Panc1 (cell line): ENCODE measurements at regions not wholly inside any gene's neighbourhood (a gene's known extent, or its start where the extent isn't known, plus 50 kb on each side); places are given as distances from the start of the nearest gene placed in this dataset.

ENCODE experiments used
- ATAC-seq: fragments of 200-7000 bp; cut with Tn5 transposase; 2 replicates; pipeline ENCODE4 v1.9.1; 2020; ENCODE audit warnings: mild to moderate bottlenecking, moderate library complexity
- BruUV-seq: library from RNA; stranded (reverse); fragments of 400-500 nt; replicated peaks from 2 replicates; lab custom pipeline; 2021; lab: Mats Ljungman, UMichigan
- CTCF ChIA-PET: fragments of 300-600 bp; sonication (Branson Sonifier 250); formaldehyde crosslinking; loops from one replicate; lab custom pipeline; 2022; ENCODE audit warnings: antibody characterized with exemption; lab: Charles Lee
- POLR2A ChIA-PET: fragments of 300-600 bp; sonication (Branson Sonifier 250); formaldehyde crosslinking; loops from one replicate; lab custom pipeline; 2022; ENCODE audit warnings: antibody characterized with exemption; lab: Charles Lee
- DNase-seq: peaks from one replicate; pipeline ENCODE4 v3.0.0-alpha.2; 2010; ENCODE audit warnings: low read depth, low spot score
- H3K27ac ChIP-seq: 2 replicates; pipeline ENCODE4 v1.5.1; 2011; ENCODE audit warnings: mild to moderate bottlenecking, low read length, inconsistent platforms
- H3K27me3 ChIP-seq: fragments of 200-500 bp; sonication (Bioruptor generic); 2 replicates; pipeline ENCODE4 v1.6.0; 2014; ENCODE audit warnings: low read length, inconsistent platforms; ENCODE audit not compliant: control insufficient read depth, insufficient read depth
- H3K36me3 ChIP-seq: fragments of 200-500 bp; sonication (Bioruptor generic); 2 replicates; pipeline ENCODE4 v1.5.1; 2014; ENCODE audit warnings: inconsistent platforms, mild to moderate bottlenecking, low read length, moderate library complexity; ENCODE audit not compliant: control insufficient read depth, insufficient read depth
- H3K4me1 ChIP-seq: 2 replicates; pipeline ENCODE4 v1.5.1; 2011; ENCODE audit warnings: inconsistent platforms, mild to moderate bottlenecking, low read length, moderate library complexity; ENCODE audit not compliant: control insufficient read depth, insufficient read depth
- H3K4me3 ChIP-seq, 2 experiments: 2 replicates each; pipeline ENCODE4 v1.5.1; 2011 to 2012; ENCODE audit warnings: low read depth in 2 of 2, low read length in 2 of 2, mild to moderate bottlenecking in 2 of 2, inconsistent platforms in 1 of 2, moderate library complexity in 1 of 2
- H3K9me3 ChIP-seq: fragments of 200-500 bp; sonication (Bioruptor generic); 2 replicates; pipeline ENCODE4 v1.5.1; 2014; ENCODE audit warnings: low read depth, mild to moderate bottlenecking, inconsistent platforms, low read length, moderate library complexity; ENCODE audit not compliant: control insufficient read depth, insufficient read depth
- CTCF ChIP-seq: fragments of 450-650 bp; IDR thresholded peaks from 2 replicates; pipeline ENCODE4 v1.5.1; 2017; ENCODE audit warnings: mild to moderate bottlenecking
- POLR2AphosphoS5 ChIP-seq: IDR thresholded peaks from 2 replicates; pipeline ENCODE4 v1.6.1; 2012; ENCODE audit warnings: mild to moderate bottlenecking, low read depth, low read length, moderate library complexity
- REST ChIP-seq, 2 experiments: IDR thresholded peaks; 2 replicates each; pipeline ENCODE4 v1.6.1; 2011 to 2012; ENCODE audit warnings: low read depth in 2 of 2, control low read depth in 1 of 2, low read length in 1 of 2, mild to moderate bottlenecking in 1 of 2, moderate library complexity in 1 of 2; ENCODE audit not compliant: insufficient read depth in 1 of 2
- SIN3A ChIP-seq: IDR thresholded peaks from 2 replicates; pipeline ENCODE4 v1.6.1; 2012; ENCODE audit warnings: low read depth, mild to moderate bottlenecking, low read length, moderate library complexity, borderline replicate concordance; ENCODE audit not compliant: insufficient read depth
- TCF7L2 ChIP-seq: IDR thresholded peaks from 2 replicates; pipeline ENCODE4 v1.6.1; 2011; ENCODE audit warnings: mild to moderate bottlenecking, low read depth, low read length, inconsistent platforms
- in situ Hi-C: cut with HindIII; loops from 2 replicates; pipeline ENCODE4 v1.10.0; 2016; ENCODE audit warnings: low sequenced_read_pairs, low pct_unique_long_range_greater_than_20kb
- intact Hi-C: fragments of 100-400 bp; cut with micrococcal nuclease; formaldehyde crosslinking; loops from one replicate; pipeline ENCODE4 v1.10.0; 2022; ENCODE audit not compliant: unreplicated experiment

- TF ChIP-seq SIN3A, result no peak
- no peak for TF ChIP-seq REST (IDR thresholded peaks at IDR 0.05; ENCODE audit: insufficient read depth in 1 of 2, low read depth in 2 of 2, low read length in 1 of 2)
- no peak for TF ChIP-seq TCF7L2
- no peak for TF ChIP-seq POLR2AphosphoS5
- TF ChIP-seq CTCF, result no peak
- in situ Hi-C loops, result no loop called here
- no peak overlapping the region for H3K4me3 ChIP-seq
These were observed 178.2 kb downstream of the HS3ST1 start for GRCh38 chr4:11250510-11250909.

GRCh38 chr4:11232015-11232414 lies 196.7 kb downstream of the HS3ST1 start:
- in situ Hi-C loops, result no loop called here
- DNase-seq (no peak), ATAC-seq (no peak)
- ChIA-PET POLR2A (no interaction called here), CTCF (no interaction called here)
- Histone ChIP-seq H3K4me1 (no peaks in the 10 kb centered on the region), H3K36me3 (no peaks in the 10 kb centered on the region), H3K27ac (no peak overlapping the region), H3K9me3 (no peaks in the 10 kb centered on the region), H3K27me3 (no peaks in the 10 kb centered on the region), H3K4me3 (no peak overlapping the region)
- no TSS peak for BruUV-seq
- intact Hi-C loops, result no loop called here
- no peak for TF ChIP-seq TCF7L2
- no peak for TF ChIP-seq POLR2AphosphoS5
- no peak for TF ChIP-seq CTCF

More at GRCh38 chr4:11250510-11250909, 178.2 kb downstream of the HS3ST1 start:
- ChIA-PET CTCF (no interaction called here), POLR2A (no interaction called here)
- H3K36me3 ChIP-seq, result no peaks in the 10 kb centered on the region
- H3K27me3 ChIP-seq, result no peaks in the 10 kb centered on the region
- no TSS peak for BruUV-seq
- DNase-seq (no peak), ATAC-seq (no peak)
- no peaks in the 10 kb centered on the region for H3K4me1 ChIP-seq
- intact Hi-C loops, result no loop called here
- H3K9me3 ChIP-seq, result no peaks in the 10 kb centered on the region
- H3K27ac ChIP-seq, result no peak overlapping the region

GRCh38 chr4:11230866-11231265 lies 197.8 kb downstream of the HS3ST1 start:
- Histone ChIP-seq H3K36me3 (no peaks in the 10 kb centered on the region), H3K9me3 (no peaks in the 10 kb centered on the region), H3K27ac (no peak overlapping the region), H3K27me3 (no peaks in the 10 kb centered on the region), H3K4me3 (no peak overlapping the region), H3K4me1 (no peaks in the 10 kb centered on the region)
- POLR2A ChIA-PET, result no interaction called here
- no TSS peak for BruUV-seq
- DNase-seq, result no peak
- TF ChIP-seq REST (IDR thresholded peaks at IDR 0.05; ENCODE audit: insufficient read depth in 1 of 2, low read depth in 2 of 2, low read length in 1 of 2) (no peak), SIN3A (no peak), TCF7L2 (no peak), CTCF (no peak), POLR2AphosphoS5 (no peak)
- ATAC-seq, result no peak
- CTCF ChIA-PET, result no interaction called here
- in situ Hi-C loops (no loop called here), intact Hi-C loops (no loop called here)
